K562 (cell line): ENCODE measurements at regions not wholly inside any gene's neighbourhood (a gene's known extent, or its start where the extent isn't known, plus 50 kb on each side); places are given as distances from the start of the nearest gene placed in this dataset.

Experiments
- DPF2 ChIP-seq: fragments of 450-650 bp; IDR thresholded peaks from 2 replicates; pipeline ENCODE4 v1.6.1; 2016
- GTF2F1 ChIP-seq: IDR thresholded peaks from 2 replicates; pipeline ENCODE4 v1.6.1; 2011; ENCODE audit warnings: low read depth, low read length, improper control_type of control experiment
- HDAC1 ChIP-seq, 2 experiments: fragments of 450-650 bp; IDR thresholded peaks; 2 replicates each; pipeline ENCODE4 v1.6.1; 2016 to 2017; ENCODE audit warnings: inconsistent platforms in 1 of 2, mild to moderate bottlenecking in 1 of 2, moderate library complexity in 1 of 2
- HEY1 ChIP-seq: fragments of 250-450 bp; sonication (Bioruptor Pico); IDR thresholded peaks from 2 replicates; pipeline ENCODE4 v1.5.0; 2020; ENCODE audit warnings: mild to moderate bottlenecking, moderate library complexity, borderline replicate concordance
- NFIC ChIP-seq: fragments of 450-650 bp; IDR thresholded peaks from 2 replicates; pipeline ENCODE4 v1.6.1; 2017; ENCODE audit warnings: mild to moderate bottlenecking, inconsistent platforms
- NR2F6 ChIP-seq: fragments of 450-650 bp; formaldehyde crosslinking; IDR thresholded peaks from 2 replicates; pipeline ENCODE4 v1.4.0; 2020; ENCODE audit warnings: mild to moderate bottlenecking
- TOE1 ChIP-seq, 2 experiments: fragments of 450-650 bp in 1 of 2; sonication (generic) in 1 of 2; formaldehyde crosslinking in 1 of 2; IDR thresholded peaks; 2 replicates each; pipeline versions ENCODE4 v1.7.1 to v1.8.0; 2016 to 2022; ENCODE audit warnings: borderline replicate concordance in 2 of 2, mild to moderate bottlenecking in 2 of 2, antibody characterized with exemption in 1 of 2, inconsistent platforms in 1 of 2, low read depth in 1 of 2, missing genetic modification reagents in 1 of 2, moderate library complexity in 1 of 2
- XRCC3 ChIP-seq: fragments of 450-650 bp; IDR thresholded peaks from 2 replicates; pipeline ENCODE4 v1.6.1; 2017; ENCODE audit warnings: mild to moderate bottlenecking, moderate library complexity
- ZNF436 ChIP-seq: fragments of 250-450, 450-650 bp; sonication (Bioruptor Pico); formaldehyde crosslinking; IDR thresholded peaks from 2 replicates; pipeline ENCODE4 v1.7.0; 2020; ENCODE audit warnings: mild to moderate bottlenecking
- ZNF507 ChIP-seq: conservative IDR thresholded peaks from 2 replicates; pipeline ENCODE4 v1.6.1; 2017; ENCODE audit warnings: missing genetic modification characterization, missing compliant biosample characterization
- ZNF695 ChIP-seq: fragments of 450-650 bp; formaldehyde crosslinking; IDR thresholded peaks from 2 replicates; pipeline ENCODE4 v1.4.0; 2020; ENCODE audit warnings: mild to moderate bottlenecking, moderate library complexity
- ZNF778 ChIP-seq: fragments of 450-650 bp; formaldehyde crosslinking; IDR thresholded peaks from 2 replicates; pipeline ENCODE4 v1.4.0; 2020; ENCODE audit warnings: mild to moderate bottlenecking, moderate library complexity
- TF ChIP-seq, protein P1 (sequence below): fragments of 200-800 bp; sonication (Bioruptor generic); IDR thresholded peaks from 2 replicates; pipeline ENCODE4 v1.6.1; 2017; ENCODE audit warnings: missing genetic modification characterization, missing compliant biosample characterization
- TF ChIP-seq, protein P2 (sequence below): fragments of 250-450 bp; sonication (Bioruptor Pico); IDR thresholded peaks from 2 replicates; pipeline ENCODE4 v1.5.0; 2020; ENCODE audit warnings: mild to moderate bottlenecking
- TF ChIP-seq, protein P3 (sequence below): fragments of 450-650 bp; IDR thresholded peaks from 2 replicates; pipeline ENCODE4 v1.6.1; 2017; ENCODE audit warnings: antibody characterized with exemption
- TF ChIP-seq, protein P4 (sequence below): sonication (generic); formaldehyde crosslinking; IDR thresholded peaks from 2 replicates; pipeline ENCODE4 v1.8.0; 2022; ENCODE audit warnings: missing genetic modification reagents, mild to moderate bottlenecking, borderline replicate concordance
- TF ChIP-seq, protein P5 (sequence below): sonication (generic); formaldehyde crosslinking; IDR thresholded peaks from 2 replicates; pipeline ENCODE4 v1.8.1; 2023; ENCODE audit warnings: mild to moderate bottlenecking, missing genetic modification reagents
- TF ChIP-seq, protein P6 (sequence below): conservative IDR thresholded peaks from 2 replicates; pipeline ENCODE4 v1.6.1; 2011; ENCODE audit warnings: low read depth, mild to moderate bottlenecking, low read length; ENCODE audit not compliant: control insufficient read depth
- TF ChIP-seq, protein P7 (sequence below): fragments of 250-450 bp; sonication (Bioruptor Pico); IDR thresholded peaks from 2 replicates; pipeline ENCODE4 v1.8.0; 2021; ENCODE audit warnings: moderate library complexity, mild to moderate bottlenecking, inconsistent platforms

DNA sequence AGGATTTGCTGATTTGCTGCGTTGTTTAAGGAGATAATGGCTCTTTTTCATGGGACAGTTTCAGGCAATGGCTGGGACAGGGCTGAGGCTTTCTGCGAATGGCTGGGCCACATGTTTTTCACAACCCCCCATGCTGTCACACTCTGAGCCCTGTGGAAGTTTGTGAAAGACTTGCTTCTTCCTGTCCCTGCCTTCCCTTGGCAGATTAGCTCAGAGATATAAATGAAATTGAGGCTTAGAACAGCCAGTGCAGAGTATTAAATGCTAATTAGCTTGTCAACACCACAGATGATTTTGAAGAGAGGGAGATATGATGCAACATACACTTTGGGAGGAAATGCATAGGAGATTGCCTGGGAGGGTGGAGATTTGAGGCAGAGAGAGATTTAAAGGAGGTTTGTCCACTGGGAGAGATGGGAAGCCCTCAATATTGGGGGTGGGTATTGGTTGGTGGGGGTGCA is 232.0 kb downstream of the SH2D4B start (continued):
- TF ChIP-seq, protein P1, sequence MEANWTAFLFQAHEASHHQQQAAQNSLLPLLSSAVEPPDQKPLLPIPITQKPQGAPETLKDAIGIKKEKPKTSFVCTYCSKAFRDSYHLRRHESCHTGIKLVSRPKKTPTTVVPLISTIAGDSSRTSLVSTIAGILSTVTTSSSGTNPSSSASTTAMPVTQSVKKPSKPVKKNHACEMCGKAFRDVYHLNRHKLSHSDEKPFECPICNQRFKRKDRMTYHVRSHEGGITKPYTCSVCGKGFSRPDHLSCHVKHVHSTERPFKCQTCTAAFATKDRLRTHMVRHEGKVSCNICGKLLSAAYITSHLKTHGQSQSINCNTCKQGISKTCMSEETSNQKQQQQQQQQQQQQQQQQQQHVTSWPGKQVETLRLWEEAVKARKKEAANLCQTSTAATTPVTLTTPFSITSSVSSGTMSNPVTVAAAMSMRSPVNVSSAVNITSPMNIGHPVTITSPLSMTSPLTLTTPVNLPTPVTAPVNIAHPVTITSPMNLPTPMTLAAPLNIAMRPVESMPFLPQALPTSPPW (CRISPR knock-in tag), result peak; percentile 35; the same call in 1 of the 2 replicates
- no peak for TF ChIP-seq ZNF778 (CRISPR knock-in tag)
- TF ChIP-seq TOE1 (IDR thresholded peaks at IDR 0.05; ENCODE audit: borderline replicate concordance), result no peak
- TF ChIP-seq TOE1 (CRISPR knock-in tag; IDR thresholded peaks at IDR 0.05; ENCODE audit: borderline replicate concordance, low read depth), result no peak
- TF ChIP-seq ZNF507 (tag), result no peak
- TF ChIP-seq, protein P2, sequence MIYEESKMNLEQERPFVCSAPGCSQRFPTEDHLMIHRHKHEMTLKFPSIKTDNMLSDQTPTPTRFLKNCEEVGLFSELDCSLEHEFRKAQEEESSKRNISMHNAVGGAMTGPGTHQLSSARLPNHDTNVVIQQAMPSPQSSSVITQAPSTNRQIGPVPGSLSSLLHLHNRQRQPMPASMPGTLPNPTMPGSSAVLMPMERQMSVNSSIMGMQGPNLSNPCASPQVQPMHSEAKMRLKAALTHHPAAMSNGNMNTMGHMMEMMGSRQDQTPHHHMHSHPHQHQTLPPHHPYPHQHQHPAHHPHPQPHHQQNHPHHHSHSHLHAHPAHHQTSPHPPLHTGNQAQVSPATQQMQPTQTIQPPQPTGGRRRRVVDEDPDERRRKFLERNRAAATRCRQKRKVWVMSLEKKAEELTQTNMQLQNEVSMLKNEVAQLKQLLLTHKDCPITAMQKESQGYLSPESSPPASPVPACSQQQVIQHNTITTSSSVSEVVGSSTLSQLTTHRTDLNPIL (CRISPR knock-in tag), result no peak
- TF ChIP-seq, protein P3, sequence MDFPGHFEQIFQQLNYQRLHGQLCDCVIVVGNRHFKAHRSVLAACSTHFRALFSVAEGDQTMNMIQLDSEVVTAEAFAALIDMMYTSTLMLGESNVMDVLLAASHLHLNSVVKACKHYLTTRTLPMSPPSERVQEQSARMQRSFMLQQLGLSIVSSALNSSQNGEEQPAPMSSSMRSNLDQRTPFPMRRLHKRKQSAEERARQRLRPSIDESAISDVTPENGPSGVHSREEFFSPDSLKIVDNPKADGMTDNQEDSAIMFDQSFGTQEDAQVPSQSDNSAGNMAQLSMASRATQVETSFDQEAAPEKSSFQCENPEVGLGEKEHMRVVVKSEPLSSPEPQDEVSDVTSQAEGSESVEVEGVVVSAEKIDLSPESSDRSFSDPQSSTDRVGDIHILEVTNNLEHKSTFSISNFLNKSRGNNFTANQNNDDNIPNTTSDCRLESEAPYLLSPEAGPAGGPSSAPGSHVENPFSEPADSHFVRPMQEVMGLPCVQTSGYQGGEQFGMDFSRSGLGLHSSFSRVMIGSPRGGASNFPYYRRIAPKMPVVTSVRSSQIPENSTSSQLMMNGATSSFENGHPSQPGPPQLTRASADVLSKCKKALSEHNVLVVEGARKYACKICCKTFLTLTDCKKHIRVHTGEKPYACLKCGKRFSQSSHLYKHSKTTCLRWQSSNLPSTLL, result no peak
- TF ChIP-seq GTF2F1, result no peak
- TF ChIP-seq DPF2, result peak; percentile 83
- TF ChIP-seq, protein P4, sequence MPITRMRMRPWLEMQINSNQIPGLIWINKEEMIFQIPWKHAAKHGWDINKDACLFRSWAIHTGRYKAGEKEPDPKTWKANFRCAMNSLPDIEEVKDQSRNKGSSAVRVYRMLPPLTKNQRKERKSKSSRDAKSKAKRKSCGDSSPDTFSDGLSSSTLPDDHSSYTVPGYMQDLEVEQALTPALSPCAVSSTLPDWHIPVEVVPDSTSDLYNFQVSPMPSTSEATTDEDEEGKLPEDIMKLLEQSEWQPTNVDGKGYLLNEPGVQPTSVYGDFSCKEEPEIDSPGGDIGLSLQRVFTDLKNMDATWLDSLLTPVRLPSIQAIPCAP (CRISPR knock-in tag), result 0 out of 2 replicates have a peak, but pooled peaks have one; percentile 51
- TF ChIP-seq, protein P5, sequence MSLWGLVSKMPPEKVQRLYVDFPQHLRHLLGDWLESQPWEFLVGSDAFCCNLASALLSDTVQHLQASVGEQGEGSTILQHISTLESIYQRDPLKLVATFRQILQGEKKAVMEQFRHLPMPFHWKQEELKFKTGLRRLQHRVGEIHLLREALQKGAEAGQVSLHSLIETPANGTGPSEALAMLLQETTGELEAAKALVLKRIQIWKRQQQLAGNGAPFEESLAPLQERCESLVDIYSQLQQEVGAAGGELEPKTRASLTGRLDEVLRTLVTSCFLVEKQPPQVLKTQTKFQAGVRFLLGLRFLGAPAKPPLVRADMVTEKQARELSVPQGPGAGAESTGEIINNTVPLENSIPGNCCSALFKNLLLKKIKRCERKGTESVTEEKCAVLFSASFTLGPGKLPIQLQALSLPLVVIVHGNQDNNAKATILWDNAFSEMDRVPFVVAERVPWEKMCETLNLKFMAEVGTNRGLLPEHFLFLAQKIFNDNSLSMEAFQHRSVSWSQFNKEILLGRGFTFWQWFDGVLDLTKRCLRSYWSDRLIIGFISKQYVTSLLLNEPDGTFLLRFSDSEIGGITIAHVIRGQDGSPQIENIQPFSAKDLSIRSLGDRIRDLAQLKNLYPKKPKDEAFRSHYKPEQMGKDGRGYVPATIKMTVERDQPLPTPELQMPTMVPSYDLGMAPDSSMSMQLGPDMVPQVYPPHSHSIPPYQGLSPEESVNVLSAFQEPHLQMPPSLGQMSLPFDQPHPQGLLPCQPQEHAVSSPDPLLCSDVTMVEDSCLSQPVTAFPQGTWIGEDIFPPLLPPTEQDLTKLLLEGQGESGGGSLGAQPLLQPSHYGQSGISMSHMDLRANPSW, result no peak
- TF ChIP-seq ZNF695, result no peak
- TF ChIP-seq, protein P6, sequence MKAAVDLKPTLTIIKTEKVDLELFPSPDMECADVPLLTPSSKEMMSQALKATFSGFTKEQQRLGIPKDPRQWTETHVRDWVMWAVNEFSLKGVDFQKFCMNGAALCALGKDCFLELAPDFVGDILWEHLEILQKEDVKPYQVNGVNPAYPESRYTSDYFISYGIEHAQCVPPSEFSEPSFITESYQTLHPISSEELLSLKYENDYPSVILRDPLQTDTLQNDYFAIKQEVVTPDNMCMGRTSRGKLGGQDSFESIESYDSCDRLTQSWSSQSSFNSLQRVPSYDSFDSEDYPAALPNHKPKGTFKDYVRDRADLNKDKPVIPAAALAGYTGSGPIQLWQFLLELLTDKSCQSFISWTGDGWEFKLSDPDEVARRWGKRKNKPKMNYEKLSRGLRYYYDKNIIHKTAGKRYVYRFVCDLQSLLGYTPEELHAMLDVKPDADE, result no peak
- no peak for TF ChIP-seq XRCC3
- TF ChIP-seq HEY1 (CRISPR knock-in tag), result no peak
- TF ChIP-seq NFIC, result no peak; the same call in 1 of the 2 replicates
- no peak for TF ChIP-seq ZNF436 (CRISPR knock-in tag)
- TF ChIP-seq, protein P7, sequence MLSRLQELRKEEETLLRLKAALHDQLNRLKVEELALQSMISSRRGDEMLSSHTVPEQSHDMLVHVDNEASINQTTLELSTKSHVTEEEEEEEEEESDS, result no peak
- peak in 1 of 2 experiments; percentile 65; a peak in 1 of 4 replicates for TF ChIP-seq HDAC1 (IDR thresholded peaks at IDR 0.05)
- TF ChIP-seq NR2F6 (CRISPR knock-in tag), result no peak
